NOMO-1 treated with DMSO at 0.1 percent for 48 hours (cell line): ENCODE measurements at regions not wholly inside any gene's neighbourhood (a gene's known extent, or its start where the extent isn't known, plus 50 kb on each side); places are given as distances from the start of the nearest gene placed in this dataset.
"Not testable (repeated sequence)": the region's sequence is repeated elsewhere in the genome, so short reads cannot be mapped to it uniquely, and the experiment has no call there.

ENCODE experiments used
- DNase-seq: peaks from one replicate; lab custom pipeline; 2025; ENCODE audit not compliant: unreplicated experiment; lab: John Stamatoyannopoulos, UW

DNA sequence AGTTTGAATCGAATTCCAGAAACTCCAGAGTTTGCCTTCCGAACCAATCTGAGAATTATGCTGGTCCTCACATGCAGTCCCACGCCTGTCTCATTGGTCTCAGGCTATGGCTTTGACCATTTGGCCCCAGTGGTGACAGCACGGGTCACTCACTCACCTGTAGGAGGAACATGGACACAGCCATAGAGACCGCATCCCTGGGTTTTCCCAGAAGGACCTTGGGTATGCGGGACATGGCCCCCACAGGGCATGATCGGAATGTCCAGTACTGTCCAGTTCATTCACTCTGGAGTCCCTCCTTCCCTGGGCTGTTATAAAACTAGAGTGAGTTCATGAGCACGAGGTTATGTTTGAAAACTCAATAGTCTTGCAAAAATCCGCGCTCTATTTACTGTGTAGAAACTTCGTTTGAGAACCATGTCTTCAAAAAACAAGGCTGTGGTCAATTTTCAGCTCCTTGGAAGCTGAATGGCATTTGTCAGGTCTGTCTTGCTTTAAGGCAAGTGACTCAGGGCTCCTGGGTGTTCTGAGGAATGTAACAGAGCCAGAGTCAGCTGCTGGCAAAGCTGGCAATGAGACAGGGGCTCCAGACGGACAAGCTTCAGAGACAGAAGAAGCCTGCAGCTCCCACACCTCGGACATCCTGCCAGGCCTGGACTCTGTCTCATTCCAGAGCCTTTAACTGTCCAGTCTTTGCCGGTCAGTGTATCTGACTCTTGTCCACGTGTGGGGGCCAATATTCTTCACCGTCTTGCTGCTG lies 86.7 kb upstream of the TMEM18 start:
- no peak for DNase-seq

DNA sequence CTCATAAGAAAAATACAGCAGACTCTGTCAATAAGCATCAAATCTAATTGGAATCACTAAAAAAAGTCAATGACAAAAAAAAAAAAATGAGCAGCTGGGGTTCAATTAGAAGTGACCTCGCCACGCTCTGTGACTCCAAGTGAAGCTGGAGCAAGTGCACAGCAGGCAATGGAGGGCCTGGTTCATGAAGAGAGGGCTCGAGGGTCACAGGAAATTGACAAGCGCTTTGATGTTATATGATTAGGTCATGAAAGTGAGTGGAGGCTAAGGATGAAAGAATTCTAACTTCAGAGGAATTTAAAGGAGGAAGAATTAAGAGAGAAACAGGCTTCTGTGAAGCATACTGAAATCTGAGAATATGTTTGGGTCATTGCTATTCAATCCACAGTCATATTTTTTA lies 85.4 kb upstream of the TMEM18 start:
- DNase-seq = no peak

DNA sequence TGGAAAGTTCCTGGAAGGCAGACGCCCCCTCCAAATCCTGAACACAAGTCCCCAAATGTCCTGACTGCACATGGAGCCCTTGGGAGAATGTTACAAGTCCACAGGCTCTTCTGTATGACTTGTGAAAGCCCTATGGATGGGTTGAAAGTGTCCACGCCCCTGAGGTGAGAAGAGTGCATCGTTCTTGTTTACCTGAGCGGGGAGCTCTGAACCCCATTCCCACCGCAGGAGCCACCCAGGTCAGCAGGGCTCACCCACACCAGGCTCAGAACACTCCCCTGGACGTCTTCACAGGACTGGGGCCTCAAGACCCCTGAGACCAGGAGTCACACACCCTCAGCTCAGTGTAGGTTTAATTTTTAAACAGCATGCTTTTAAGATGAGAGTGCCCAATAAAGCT lies 84.2 kb upstream of the TMEM18 start:
- DNase-seq = no peak

DNA sequence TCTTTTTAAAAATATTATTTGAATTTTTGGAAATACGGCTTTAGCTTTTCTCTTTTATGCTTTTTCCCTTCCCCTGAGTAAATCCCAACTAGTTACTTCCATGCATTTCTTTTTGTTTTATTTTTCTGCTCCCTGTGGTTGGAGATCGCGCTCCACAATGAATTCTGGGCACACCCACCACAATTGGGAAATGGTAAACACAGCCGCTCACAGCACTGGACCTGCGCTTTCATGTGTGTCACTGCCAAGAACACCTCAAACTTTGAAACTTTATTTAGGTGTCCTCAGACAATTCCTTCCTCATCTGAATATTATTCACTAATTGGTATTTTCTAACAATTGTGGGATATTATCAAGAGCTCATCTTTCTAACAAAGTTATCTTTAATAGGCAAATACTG lies 82.8 kb upstream of the TMEM18 start:
- DNase-seq = no peak

DNA sequence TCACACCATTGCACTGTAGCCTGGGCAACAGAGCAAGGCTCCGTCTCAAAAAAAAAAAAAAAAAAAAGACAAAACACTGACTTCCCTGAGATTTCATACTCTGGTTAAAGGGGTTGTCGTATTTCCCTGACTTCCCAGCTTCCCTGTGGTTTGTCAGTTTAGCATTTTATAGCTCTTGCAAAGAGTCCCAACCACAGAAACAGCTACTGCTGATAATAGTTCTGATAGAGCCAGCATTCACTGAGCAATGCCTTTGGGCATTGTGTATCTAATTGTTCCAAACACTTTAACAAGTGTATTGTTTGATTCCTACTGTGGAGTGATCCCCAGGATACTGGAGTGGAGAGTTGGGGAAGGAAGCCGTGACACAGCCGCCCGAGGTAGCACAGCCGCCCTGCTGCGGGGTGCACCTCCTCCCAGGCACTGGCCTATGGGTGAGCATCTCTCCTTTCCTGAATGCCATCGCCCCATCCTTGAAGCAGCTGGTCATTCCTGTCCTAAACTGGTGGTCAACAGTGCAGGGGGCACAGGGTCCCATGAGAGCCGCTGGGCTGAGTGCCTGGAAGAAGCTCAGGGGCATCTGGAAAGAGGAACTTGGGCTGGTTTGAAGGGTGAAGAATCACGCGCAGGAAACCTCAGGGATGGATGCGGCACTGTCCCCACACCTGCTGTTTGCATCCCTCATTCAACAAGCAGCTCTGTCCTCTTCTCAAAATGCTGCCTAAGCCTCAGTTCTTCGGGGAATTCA lies 81.0 kb upstream of the TMEM18 start:
- DNase-seq = no peak

DNA sequence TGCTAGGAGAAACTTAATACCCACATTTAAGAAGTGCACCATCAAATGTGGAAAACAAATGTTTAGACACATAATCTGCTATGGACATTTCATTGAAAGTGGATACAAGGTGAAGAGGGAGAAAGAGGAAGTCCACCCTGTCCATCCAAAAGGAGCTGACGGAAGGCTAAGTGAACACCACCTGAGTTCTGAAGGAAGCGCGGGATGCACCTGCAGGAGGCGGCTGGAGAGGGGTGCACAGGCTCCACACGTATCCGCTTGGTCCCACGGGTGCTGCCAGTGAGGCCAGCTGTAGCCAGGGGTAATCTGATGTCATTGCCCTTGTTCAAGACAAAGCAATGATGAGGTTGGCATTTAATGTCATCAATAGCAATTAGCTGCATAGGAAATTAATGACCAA lies 75.9 kb upstream of the TMEM18 start:
- no peak for DNase-seq

DNA sequence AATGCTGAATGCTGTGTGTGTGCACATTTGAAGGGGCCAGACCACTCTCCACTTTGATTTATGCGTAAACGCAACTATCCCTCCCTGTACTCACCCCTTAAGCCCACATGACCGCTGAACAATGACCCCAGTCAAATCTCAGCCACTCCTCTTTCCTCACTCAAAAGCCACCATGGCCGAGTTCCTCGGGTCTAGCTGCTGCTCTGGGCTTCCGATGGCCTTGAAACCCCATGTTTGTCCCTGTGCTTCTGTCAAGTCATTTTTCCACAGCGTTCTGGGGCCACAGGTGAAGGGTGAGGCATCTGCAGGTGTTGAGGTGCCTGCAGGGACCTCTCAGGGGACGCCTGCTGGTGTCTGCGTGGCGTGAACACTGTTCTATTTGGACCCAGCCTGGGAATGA lies 74.3 kb upstream of the TMEM18 start:
- no peak for DNase-seq

DNA sequence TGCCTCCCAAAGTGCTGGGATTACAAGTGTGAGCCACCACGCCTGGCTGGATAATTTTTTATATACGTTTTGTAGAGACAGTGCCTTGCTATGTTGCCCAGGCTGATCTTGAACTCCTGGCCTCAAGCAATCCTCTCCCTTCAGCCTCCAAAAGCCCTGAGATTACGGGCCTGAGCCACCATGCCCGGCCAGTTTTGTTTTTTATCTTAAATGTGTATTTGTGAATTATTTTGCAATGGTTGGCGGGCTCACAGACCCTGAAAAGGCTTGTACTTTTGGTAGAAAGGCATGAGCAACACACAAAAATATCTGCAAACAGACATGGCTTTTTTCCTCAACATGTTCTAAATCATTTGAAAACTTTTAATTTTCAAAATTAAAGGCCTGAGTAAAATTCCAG lies 73.4 kb upstream of the TMEM18 start:
- no peak for DNase-seq

DNA sequence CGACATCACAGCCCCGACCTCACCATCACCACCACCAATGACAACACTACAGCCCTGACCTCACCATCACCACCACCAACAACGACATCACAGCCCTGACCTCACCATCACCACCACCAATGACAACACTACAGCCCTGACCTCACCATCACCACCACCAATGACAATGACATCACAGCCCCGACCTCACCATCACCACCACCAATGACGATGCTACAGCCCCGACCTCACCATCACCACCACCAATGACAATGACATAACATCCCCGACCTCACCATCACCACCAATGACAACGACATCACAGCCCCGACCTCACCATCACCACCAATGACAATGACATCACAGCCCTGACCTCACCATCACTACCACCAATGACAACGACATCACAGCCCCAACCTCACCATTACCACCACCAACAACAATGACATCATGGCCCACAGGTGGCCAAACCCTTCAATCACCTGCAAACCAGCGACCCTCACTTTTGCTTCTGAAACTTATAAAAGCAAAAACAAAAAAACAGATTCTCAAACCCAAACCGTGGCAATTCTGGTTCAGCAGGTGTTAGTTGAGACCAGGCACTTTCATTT lies 70.7 kb upstream of the TMEM18 start:
- DNase-seq = no peak

DNA sequence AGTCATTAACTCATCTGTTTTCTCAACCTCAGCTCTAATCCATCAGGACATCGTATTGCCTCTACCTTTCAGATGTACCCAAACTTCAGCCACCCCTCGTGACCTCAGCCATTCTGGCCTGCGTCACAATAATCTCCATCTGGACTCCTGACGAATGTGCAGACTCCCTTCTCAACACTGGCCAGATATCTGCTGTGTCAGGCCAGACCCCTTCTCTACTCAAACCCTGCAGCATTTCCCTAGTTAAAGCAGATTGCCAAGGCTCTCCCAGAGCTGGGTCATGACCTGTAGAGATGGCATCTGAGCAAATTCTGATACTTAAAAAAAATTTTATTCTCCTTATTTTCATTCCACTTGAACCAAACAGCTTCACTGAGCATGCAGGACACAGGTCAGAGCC lies 69.5 kb upstream of the TMEM18 start:
- no peak for DNase-seq

DNA sequence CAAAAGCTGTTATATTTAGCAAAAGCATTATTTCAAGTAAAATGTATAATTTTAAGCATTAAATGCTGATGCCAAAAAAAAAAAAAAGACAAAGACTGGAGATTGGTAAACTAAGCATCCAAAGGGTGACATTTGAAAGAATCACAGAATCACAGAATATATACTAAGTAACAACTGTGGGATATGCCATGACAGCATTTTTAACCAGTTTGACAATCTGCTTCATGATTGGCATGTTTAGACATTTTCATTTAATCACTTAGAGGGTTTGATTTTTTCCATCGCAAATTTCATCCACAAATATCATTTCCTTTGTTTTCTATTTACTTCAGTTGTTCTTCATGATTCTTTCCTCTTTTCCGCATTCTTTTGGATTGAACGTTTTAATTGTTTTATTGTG lies 66.9 kb upstream of the TMEM18 start:
- DNase-seq = no peak

DNA sequence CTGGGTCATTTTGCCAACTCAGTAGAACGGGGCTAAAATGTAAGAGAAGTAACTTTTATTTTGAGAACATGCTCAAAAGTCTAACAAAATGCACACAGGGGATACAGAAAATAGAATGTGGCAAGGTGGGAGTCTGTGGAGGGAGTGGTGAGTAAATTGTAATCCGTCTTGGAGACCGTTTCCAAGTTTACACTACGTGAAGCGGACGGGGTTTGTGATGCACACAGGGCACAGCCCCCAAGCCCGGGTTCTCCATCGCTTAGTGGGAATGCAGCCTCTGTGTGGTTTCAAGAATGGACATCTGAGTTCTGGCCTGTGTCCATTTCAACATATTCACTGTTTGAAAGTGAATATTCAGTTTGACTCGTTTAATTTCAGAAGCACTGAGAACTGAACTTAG lies 65.0 kb upstream of the TMEM18 start:
- DNase-seq = no peak

DNA sequence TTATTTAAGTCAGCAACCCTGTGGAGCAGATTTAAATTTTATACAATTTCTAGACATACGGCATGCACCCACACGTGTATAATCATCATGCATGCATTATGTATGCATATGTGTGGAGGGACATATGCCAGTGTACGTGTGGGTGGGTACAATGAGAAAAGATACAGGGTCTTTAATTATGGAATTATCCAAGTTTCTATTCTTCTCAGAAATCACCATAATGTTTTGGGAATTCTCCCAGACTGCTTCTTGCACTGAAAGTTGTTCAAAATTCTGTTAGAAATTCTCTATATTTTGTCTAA lies 63.9 kb upstream of the TMEM18 start:
- DNase-seq = no peak

DNA sequence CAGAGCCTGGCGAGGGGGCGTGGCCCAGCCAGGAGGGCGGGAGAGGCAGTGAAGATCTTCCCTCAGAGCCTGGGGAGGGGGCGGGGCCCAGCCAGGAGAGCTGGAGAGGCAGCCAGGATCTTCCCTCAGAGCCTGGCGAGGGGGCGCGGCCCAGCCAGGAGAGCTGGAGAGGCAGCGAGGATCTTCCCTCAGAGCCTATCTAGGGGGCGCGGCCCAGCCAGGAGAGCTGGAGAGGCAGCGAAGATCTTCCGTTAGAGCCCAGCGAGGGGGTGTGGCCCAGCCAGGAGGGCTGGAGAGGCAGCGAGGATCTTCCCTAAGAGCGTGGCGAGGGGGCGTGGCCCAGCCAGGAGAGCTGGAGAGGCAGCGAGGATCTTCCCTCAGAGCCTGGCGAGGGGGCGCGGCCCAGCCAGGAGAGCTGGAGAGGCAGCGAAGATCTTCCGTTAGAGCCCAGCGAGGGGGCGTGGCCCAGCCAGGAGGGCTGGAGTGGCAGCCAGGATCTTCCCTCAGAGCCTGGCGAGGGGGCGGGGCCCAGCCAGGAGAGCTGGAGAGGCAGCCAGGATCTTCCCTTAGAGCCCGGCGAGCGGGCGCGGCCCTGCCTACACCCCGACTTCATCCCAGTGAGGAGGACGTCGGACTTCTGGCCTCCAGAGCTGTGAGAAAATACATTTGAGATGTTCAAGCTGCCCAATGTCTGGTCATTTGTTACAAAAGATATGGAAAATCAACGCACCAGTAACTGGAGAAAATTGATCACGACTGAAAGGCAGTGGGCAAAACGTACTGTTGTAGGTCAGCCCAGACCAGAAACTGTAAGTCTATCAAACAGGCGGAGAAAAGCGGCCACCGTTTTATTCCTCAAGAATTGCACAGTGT lies 63.4 kb upstream of the TMEM18 start:
- DNase-seq = not testable (repeated sequence)

DNA sequence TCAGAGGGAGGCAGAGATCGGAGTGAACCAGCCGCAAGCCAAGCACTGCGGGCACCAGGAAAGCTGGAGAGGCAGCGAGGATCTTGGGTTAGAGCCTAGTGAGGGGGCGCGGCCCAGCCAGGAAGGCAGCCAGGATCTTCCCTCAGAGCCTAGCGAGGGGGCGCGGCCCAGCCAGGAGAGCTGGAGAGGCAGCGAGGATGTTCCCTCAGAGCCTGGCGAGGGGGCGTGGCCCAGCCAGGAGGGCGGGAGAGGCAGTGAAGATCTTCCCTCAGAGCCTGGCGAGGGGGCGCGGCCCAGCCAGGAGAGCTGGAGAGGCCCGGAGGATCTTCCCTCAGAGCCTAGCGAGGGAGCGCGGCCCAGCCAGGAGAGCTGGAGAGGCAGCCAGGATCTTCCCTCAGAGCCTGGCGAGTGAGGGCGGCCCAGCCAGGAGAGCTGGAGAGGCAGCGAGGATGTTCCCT lies 62.7 kb upstream of the TMEM18 start:
- not testable (repeated sequence) for DNase-seq

DNA sequence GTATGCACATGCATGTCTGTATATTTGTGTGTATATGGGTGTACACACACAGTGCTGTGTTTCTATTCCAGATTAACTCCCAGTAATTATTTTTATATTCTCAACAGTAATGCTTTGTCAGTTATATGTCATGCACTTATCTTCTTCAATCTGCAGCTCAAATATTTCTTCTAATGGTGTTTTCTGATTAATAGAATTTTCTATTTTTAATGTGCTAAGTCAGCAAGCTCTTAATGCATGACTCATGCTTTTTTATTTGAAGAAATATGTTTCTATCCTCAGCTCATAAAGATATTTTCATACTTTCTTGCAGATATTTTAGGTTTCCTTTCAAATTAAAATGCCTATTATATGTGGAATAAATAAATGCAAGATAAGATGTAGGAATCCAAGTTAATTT lies 59.7 kb upstream of the TMEM18 start:
- no peak for DNase-seq

DNA sequence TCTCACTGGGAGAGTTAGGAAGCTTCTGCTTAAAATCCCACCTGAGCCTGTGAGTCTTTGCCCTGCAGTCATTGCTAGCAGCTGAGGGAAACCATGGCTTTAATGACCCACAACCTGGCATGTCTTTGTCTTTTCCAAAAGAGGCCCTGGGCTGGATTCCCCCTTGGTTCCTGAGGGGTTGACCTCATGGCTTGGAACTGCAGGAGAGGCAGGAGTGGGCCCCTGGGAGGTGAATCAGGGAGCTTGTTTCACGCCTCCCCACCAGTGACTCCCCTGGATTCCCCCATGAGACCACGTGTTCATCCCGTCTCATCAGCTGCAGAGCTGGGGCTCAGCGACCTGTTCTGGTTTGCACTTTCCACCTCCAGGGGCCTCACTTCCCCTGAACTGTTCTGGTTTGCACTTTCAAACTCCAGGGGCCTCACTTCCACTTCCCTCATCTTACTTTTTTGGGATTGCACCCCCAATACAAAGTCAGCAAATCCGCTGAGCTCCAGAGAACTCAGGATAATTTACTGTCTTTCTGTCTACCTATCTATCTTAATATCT lies 58.5 kb upstream of the TMEM18 start:
- DNase-seq = no peak

DNA sequence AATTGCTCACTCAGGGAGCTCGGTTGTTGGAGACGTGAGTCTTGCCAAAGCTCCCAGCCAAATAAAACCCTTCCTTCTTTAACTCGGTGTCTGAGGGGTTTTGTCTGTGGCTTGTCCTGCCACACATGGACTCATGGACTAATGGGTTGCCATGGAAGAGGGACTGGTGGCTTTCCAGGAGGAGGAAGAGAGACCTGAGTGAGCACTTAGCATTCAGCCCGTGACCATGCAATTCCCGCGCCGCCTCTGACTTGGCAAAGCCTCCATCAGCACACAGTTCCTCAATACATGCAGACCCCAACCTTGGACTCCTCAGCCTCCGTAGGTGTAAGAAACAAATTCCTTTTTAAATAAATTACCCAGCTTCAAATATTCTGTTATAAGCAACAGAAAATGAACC lies 57.3 kb upstream of the TMEM18 start:
- no peak for DNase-seq

DNA sequence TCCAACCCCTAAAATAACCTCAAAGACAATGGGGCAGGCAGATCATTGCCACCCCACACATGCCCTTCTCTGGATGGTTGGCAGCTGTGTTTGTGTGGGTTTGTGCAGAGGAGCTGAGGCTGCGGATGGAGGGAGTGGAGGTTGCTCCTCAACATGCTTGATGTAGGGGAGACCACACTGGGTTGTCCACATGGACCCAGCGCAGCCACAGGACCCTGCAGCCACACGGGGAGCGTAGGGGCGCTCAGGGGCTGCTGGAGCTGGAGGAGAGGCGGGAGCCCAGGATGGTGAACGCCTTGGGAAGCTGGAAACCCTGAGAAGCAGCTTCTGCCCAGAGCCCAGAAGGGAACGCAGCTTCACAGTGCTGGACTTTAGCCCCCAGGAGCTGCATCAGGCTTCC lies 56.3 kb upstream of the TMEM18 start:
- no peak for DNase-seq

DNA sequence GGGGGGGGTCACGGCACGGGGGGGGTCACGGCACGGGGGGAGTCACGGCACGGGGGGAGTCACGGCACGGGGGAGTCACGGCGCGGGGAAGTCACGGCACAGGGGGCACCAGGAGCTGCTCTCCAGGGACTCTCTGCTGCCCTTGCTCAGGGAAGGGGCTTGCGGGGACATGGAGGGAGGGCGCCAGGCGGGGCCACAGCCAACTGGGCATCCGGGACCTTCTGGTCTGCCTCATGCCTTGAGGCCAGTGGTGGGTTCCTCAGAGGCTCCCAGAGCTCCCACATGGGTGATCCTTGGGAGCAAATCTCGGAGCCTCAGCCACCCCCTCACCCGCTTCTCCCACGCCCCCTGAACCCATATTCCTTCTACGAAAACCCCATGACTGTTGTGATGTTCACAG lies 55.8 kb upstream of the TMEM18 start:
- no peak for DNase-seq

DNA sequence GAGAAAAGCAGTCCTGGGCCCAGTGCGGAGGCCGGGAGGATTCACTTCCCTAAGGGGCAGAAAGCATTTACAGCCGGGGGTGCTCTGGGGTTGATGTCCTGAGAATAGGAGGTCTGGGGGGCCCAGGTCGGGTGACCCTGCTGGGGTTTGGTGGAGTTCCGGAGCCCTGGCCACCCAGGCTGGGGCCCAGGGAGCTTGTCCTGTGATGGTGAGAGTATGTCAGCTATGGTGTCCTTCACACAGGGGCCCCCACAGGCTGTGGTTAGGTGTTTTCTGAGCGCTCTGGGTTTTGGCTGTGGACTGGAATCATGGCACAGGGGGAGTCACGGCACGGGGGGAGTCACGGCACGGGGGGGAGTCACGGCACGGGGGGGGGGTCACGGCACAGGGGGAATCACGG lies 54.5 kb upstream of the TMEM18 start:
- DNase-seq = no peak
